Liver (tissue), 8 donors: ENCODE measurements at regions not wholly inside any gene's neighbourhood (a gene's known extent, or its start where the extent isn't known, plus 50 kb on each side); places are given as distances from the start of the nearest gene placed in this dataset.

Source experiments
- DNase-seq: peaks from one replicate; pipeline ENCODE4 v3.0.0-alpha.2; 2017; ENCODE audit warnings: low spot score
- H3K27ac ChIP-seq, 2 donors: one replicate each; pipeline ENCODE4 v1.7.0; 2013; ENCODE audit warnings: inconsistent platforms in 2 of 2, low read length in 2 of 2, control low read depth in 1 of 2, low read depth in 1 of 2, mild to moderate bottlenecking in 1 of 2
- H3K27me3 ChIP-seq, 4 donors: one replicate each; pipeline versions ENCODE4 v1.6.1 to v1.7.0; 2013; ENCODE audit warnings: low read length in 3 of 4, inconsistent platforms in 1 of 4, mild to moderate bottlenecking in 1 of 4, moderate library complexity in 1 of 4; ENCODE audit not compliant: control insufficient read depth in 4 of 4, insufficient read depth in 4 of 4
- H3K36me3 ChIP-seq, 4 donors: one replicate each; pipeline versions ENCODE4 v1.6.1 to v1.7.0; 2013; ENCODE audit warnings: low read length in 3 of 4, mild to moderate bottlenecking in 3 of 4, low read depth in 1 of 4, moderate library complexity in 1 of 4; ENCODE audit not compliant: control insufficient read depth in 4 of 4, insufficient read depth in 3 of 4
- H3K4me1 ChIP-seq, 4 donors: one replicate each; pipeline versions ENCODE4 v1.6.1 to v1.7.0; 2013; ENCODE audit warnings: low read length in 3 of 4, mild to moderate bottlenecking in 3 of 4, moderate library complexity in 1 of 4; ENCODE audit not compliant: control insufficient read depth in 4 of 4, insufficient read depth in 4 of 4
- H3K4me3 ChIP-seq, 3 donors: one replicate each; pipeline versions ENCODE4 v1.6.1 to v1.7.0; 2013; ENCODE audit warnings: low read length in 3 of 3, control low read depth in 1 of 3, low read depth in 1 of 3, mild to moderate bottlenecking in 1 of 3
- H3K9ac ChIP-seq, 2 donors: one replicate each; pipeline ENCODE4 v1.7.0; 2013; ENCODE audit warnings: low read length in 2 of 2, mild to moderate bottlenecking in 2 of 2, moderate library complexity in 2 of 2, control low read depth in 1 of 2, low read depth in 1 of 2
- H3K9me3 ChIP-seq, 4 donors: one replicate each; pipeline versions ENCODE4 v1.6.1 to v1.7.0; 2013; ENCODE audit warnings: low read length in 3 of 4; ENCODE audit not compliant: control insufficient read depth in 4 of 4
- EGR1 ChIP-seq, 2 donors: IDR thresholded peaks; 2 replicates each; pipeline ENCODE4 v1.6.1; 2016 to 2018; ENCODE audit warnings: antibody characterized with exemption in 2 of 2, low read depth in 2 of 2
- FOXA1 ChIP-seq: IDR thresholded peaks from 2 replicates; pipeline ENCODE4 v1.6.1; 2016; ENCODE audit warnings: antibody characterized with exemption
- FOXA2 ChIP-seq: IDR thresholded peaks from 2 replicates; pipeline ENCODE4 v1.6.1; 2016; ENCODE audit warnings: antibody characterized with exemption
- GABPA ChIP-seq, 2 donors: IDR thresholded peaks in 1 of 2; conservative IDR thresholded peaks in 1 of 2; 2 replicates each; pipeline ENCODE4 v1.6.1; 2016; ENCODE audit warnings: antibody characterized with exemption in 2 of 2, mild to moderate bottlenecking in 1 of 2, moderate library complexity in 1 of 2
- HNF4A ChIP-seq, 2 donors: conservative IDR thresholded peaks; 2 replicates each; pipeline ENCODE4 v1.6.1; 2016; ENCODE audit warnings: antibody characterized with exemption in 2 of 2, mild to moderate bottlenecking in 2 of 2
- HNF4G ChIP-seq: IDR thresholded peaks from 2 replicates; pipeline ENCODE4 v1.6.1; 2016; ENCODE audit warnings: antibody characterized with exemption
- JUND ChIP-seq, 2 donors: IDR thresholded peaks; 2 replicates each; pipeline ENCODE4 v1.6.1; 2016; ENCODE audit warnings: antibody characterized with exemption in 2 of 2
- NR2F2 ChIP-seq: IDR thresholded peaks from 2 replicates; pipeline ENCODE4 v1.6.1; 2016; ENCODE audit warnings: antibody characterized with exemption
- RAD21 ChIP-seq, 2 donors: IDR thresholded peaks; 2 replicates each; pipeline ENCODE4 v1.6.1; 2016; ENCODE audit warnings: antibody characterized with exemption in 2 of 2, mild to moderate bottlenecking in 2 of 2
- RXRA ChIP-seq, 2 donors: IDR thresholded peaks; 2 replicates each; pipeline ENCODE4 v1.6.1; 2017 to 2018; ENCODE audit warnings: antibody characterized with exemption in 2 of 2, mild to moderate bottlenecking in 1 of 2
- TAF1 ChIP-seq: conservative IDR thresholded peaks from 2 replicates; pipeline ENCODE4 v1.6.1; 2016; ENCODE audit warnings: antibody characterized with exemption, mild to moderate bottlenecking
- YY1 ChIP-seq: IDR thresholded peaks from 2 replicates; pipeline ENCODE4 v1.6.1; 2016; ENCODE audit warnings: antibody characterized with exemption, mild to moderate bottlenecking
- WGBS: extraction: QIAGEN DNeasy Blood & Tissue Kit; methylation state at CpG from one replicate; pipeline ENCODE4 v1.1.7; 2013; 5-methylcytosine and 5-hydroxymethylcytosine counted together
- TF ChIP-seq, protein P1 (sequence below): IDR thresholded peaks from 2 replicates; pipeline ENCODE4 v1.6.1; 2016; ENCODE audit warnings: antibody characterized with exemption, mild to moderate bottlenecking
- TF ChIP-seq, protein P2 (sequence below): IDR thresholded peaks from 2 replicates; pipeline ENCODE4 v1.6.1; 2016; ENCODE audit warnings: antibody characterized with exemption
- TF ChIP-seq, protein P3 (sequence below): IDR thresholded peaks from 2 replicates; pipeline ENCODE4 v1.6.1; 2016; ENCODE audit warnings: antibody characterized with exemption
- TF ChIP-seq, protein P4 (sequence below): fragments of 150-350 bp; IDR thresholded peaks from 2 replicates; pipeline ENCODE4 v1.5.1; 2017; ENCODE audit warnings: improper control_type of control experiment, low read depth, low read length; ENCODE audit not compliant: missing input control
- TF ChIP-seq, protein P5 (sequence below): IDR thresholded peaks from 2 replicates; pipeline ENCODE4 v1.6.1; 2016; ENCODE audit warnings: antibody characterized with exemption
- donor health status: healthy.
- donor health status: healthy.
- donor health status: healthy.
- donor health status: healthy.
- donor health status: healthy.

DNA sequence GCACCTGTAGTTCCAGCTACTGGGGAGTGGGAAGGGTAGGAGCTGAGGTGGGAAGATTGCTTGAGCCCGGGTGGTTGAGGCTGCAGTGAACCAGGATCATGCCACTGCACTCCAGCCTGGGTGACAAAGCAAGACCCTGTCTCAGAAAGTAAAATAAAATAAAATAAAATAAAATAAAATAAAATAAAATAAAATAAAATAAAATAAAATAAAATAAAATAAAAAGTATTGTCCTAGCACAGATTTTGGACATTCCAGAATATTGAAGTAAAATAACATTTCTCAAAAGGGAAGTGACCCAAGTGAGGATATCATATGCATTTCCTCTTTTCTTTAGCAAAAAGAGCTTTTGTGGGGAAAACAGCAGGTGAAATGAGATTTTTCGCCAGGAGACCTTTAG, 83.5 kb downstream of the TMEM174 start:
- 77% methylated on average over 2 of the region's 2 CpGs for WGBS
- no peak for DNase-seq
- TF ChIP-seq FOXA2 (no peak), GABPA (IDR thresholded peaks at IDR 0.05 in 1 of 2, conservative IDR thresholded peaks at IDR 0.05 in 1 of 2) (no peak), TAF1 (no peak), JUND (IDR thresholded peaks at IDR 0.05) (no peak), YY1 (no peak), HNF4G (no peak), FOXA1 (no peak), NR2F2 (no peak), RAD21 (IDR thresholded peaks at IDR 0.05) (no peak), EGR1 (IDR thresholded peaks at IDR 0.05; ENCODE audit: low read depth in 2 of 2) (no peak)
- TF ChIP-seq, protein P1, sequence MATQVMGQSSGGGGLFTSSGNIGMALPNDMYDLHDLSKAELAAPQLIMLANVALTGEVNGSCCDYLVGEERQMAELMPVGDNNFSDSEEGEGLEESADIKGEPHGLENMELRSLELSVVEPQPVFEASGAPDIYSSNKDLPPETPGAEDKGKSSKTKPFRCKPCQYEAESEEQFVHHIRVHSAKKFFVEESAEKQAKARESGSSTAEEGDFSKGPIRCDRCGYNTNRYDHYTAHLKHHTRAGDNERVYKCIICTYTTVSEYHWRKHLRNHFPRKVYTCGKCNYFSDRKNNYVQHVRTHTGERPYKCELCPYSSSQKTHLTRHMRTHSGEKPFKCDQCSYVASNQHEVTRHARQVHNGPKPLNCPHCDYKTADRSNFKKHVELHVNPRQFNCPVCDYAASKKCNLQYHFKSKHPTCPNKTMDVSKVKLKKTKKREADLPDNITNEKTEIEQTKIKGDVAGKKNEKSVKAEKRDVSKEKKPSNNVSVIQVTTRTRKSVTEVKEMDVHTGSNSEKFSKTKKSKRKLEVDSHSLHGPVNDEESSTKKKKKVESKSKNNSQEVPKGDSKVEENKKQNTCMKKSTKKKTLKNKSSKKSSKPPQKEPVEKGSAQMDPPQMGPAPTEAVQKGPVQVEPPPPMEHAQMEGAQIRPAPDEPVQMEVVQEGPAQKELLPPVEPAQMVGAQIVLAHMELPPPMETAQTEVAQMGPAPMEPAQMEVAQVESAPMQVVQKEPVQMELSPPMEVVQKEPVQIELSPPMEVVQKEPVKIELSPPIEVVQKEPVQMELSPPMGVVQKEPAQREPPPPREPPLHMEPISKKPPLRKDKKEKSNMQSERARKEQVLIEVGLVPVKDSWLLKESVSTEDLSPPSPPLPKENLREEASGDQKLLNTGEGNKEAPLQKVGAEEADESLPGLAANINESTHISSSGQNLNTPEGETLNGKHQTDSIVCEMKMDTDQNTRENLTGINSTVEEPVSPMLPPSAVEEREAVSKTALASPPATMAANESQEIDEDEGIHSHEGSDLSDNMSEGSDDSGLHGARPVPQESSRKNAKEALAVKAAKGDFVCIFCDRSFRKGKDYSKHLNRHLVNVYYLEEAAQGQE: no peak
- TF ChIP-seq, protein P2, sequence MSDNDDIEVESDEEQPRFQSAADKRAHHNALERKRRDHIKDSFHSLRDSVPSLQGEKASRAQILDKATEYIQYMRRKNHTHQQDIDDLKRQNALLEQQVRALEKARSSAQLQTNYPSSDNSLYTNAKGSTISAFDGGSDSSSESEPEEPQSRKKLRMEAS: no peak
- TF ChIP-seq, protein P3, sequence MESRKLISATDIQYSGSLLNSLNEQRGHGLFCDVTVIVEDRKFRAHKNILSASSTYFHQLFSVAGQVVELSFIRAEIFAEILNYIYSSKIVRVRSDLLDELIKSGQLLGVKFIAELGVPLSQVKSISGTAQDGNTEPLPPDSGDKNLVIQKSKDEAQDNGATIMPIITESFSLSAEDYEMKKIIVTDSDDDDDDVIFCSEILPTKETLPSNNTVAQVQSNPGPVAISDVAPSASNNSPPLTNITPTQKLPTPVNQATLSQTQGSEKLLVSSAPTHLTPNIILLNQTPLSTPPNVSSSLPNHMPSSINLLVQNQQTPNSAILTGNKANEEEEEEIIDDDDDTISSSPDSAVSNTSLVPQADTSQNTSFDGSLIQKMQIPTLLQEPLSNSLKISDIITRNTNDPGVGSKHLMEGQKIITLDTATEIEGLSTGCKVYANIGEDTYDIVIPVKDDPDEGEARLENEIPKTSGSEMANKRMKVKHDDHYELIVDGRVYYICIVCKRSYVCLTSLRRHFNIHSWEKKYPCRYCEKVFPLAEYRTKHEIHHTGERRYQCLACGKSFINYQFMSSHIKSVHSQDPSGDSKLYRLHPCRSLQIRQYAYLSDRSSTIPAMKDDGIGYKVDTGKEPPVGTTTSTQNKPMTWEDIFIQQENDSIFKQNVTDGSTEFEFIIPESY: no peak
- TF ChIP-seq, protein P4, sequence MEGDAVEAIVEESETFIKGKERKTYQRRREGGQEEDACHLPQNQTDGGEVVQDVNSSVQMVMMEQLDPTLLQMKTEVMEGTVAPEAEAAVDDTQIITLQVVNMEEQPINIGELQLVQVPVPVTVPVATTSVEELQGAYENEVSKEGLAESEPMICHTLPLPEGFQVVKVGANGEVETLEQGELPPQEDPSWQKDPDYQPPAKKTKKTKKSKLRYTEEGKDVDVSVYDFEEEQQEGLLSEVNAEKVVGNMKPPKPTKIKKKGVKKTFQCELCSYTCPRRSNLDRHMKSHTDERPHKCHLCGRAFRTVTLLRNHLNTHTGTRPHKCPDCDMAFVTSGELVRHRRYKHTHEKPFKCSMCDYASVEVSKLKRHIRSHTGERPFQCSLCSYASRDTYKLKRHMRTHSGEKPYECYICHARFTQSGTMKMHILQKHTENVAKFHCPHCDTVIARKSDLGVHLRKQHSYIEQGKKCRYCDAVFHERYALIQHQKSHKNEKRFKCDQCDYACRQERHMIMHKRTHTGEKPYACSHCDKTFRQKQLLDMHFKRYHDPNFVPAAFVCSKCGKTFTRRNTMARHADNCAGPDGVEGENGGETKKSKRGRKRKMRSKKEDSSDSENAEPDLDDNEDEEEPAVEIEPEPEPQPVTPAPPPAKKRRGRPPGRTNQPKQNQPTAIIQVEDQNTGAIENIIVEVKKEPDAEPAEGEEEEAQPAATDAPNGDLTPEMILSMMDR: no peak
- TF ChIP-seq, protein P5, sequence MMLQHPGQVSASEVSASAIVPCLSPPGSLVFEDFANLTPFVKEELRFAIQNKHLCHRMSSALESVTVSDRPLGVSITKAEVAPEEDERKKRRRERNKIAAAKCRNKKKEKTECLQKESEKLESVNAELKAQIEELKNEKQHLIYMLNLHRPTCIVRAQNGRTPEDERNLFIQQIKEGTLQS: no peak
- Histone ChIP-seq H3K27me3 (peaks cover 0 to 5% (median 0%) of the 10 kb centered on the region in 4 donors), H3K36me3 (no peaks in the 10 kb centered on the region), H3K27ac (no peak overlapping the region), H3K9me3 (peaks cover 2 to 10% (median 4%) of the 10 kb centered on the region in 4 donors), H3K4me3 (no peak overlapping the region), H3K4me1 (no peaks in the 10 kb centered on the region), H3K9ac (no peak overlapping the region)

DNA sequence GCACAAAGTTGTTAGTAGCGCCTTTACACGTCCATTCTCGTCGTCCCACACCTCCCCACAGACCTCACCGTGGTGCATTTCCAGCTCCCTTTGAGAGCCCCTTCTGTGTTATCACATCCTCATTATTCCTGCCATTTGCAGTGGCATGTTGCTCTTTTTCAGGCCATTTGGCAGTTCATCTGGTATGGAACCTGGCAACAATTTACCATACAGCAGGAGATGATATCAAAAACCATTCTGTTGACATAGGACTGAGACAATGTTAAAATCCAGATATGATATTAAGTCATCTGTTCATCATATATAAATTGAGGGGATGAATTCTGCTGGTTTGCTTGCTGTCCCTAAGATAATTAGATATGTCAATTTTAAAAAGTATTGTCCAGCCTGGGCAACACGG, 83.0 kb downstream of the TMEM174 start:
- no peak overlapping the region for H3K4me3 ChIP-seq
- H3K9ac ChIP-seq: no peak overlapping the region
- 65% methylated on average over 6 of the region's 6 CpGs for WGBS
- TF ChIP-seq HNF4A (conservative IDR thresholded peaks at IDR 0.05) (no peak), NR2F2 (no peak), TAF1 (no peak), HNF4G (no peak), RXRA (IDR thresholded peaks at IDR 0.05) (no peak), FOXA1 (no peak)
- TF ChIP-seq, protein P4: no peak
- TF ChIP-seq, protein P2: no peak
- H3K27me3 ChIP-seq: peaks cover 0 to 5% (median 0%) of the 10 kb centered on the region in 4 donors
- H3K27ac ChIP-seq: no peak overlapping the region
- H3K9me3 ChIP-seq: peaks cover 2 to 10% (median 4%) of the 10 kb centered on the region in 4 donors
- H3K36me3 ChIP-seq: no peaks in the 10 kb centered on the region
- no peak for DNase-seq
- no peaks in the 10 kb centered on the region for H3K4me1 ChIP-seq
